OCI-LY7 (cell line): ENCODE measurements at regions not wholly inside any gene's neighbourhood (a gene's known extent, or its start where the extent isn't known, plus 50 kb on each side); places are given as distances from the start of the nearest gene placed in this dataset.

ENCODE experiments used
- BruUV-seq: library from RNA; stranded (reverse); fragments of 400-500 nt; replicated peaks from 2 replicates; lab custom pipeline; 2021; lab: Mats Ljungman, UMichigan
- CTCF ChIA-PET: fragments of 300-600 bp; sonication (Branson Sonifier 250); formaldehyde crosslinking; loops from one replicate; lab custom pipeline; 2022; ENCODE audit warnings: antibody characterized with exemption; ENCODE audit not compliant: unreplicated experiment; lab: Charles Lee
- POLR2A ChIA-PET: fragments of 300-600 bp; sonication (Branson Sonifier 250); formaldehyde crosslinking; loops from one replicate; lab custom pipeline; 2022; ENCODE audit warnings: antibody characterized with exemption; lab: Charles Lee
- DNase-seq: peaks from one replicate; pipeline ENCODE4 v3.0.0-alpha.2; 2015; ENCODE audit warnings: low spot score
- H2AFZ ChIP-seq: fragments of 200-600 bp; sonication (generic), shearing (Covaris generic); 2 replicates; pipeline ENCODE4 v1.6.1; 2014; ENCODE audit warnings: mild to moderate bottlenecking, antibody characterized with exemption, low read length, moderate library complexity
- H3K27ac ChIP-seq: fragments of 200-600 bp; sonication (generic); 2 replicates; pipeline ENCODE4 v1.5.1; 2014; ENCODE audit warnings: mixed run types, low read depth, mild to moderate bottlenecking, moderate library complexity, low read length, inconsistent platforms; ENCODE audit not compliant: poor library complexity, severe bottlenecking
- H3K36me3 ChIP-seq: fragments of 200-600 bp; sonication (generic); 2 replicates; pipeline ENCODE4 v1.6.1; 2014; ENCODE audit warnings: mild to moderate bottlenecking, antibody characterized with exemption, low read length, moderate library complexity, mixed read lengths; ENCODE audit not compliant: insufficient read depth
- H3K4me1 ChIP-seq: fragments of 200-600 bp; sonication (generic); 2 replicates; pipeline ENCODE4 v1.5.1; 2014; ENCODE audit warnings: mild to moderate bottlenecking, low read length; ENCODE audit not compliant: insufficient read depth, poor library complexity, severe bottlenecking
- H3K4me2 ChIP-seq: fragments of 200-600 bp; sonication (generic); 2 replicates; pipeline ENCODE4 v1.6.1; 2014; ENCODE audit warnings: mild to moderate bottlenecking, low read length
- H3K4me3 ChIP-seq: fragments of 200-600 bp; sonication (generic); 2 replicates; pipeline ENCODE4 v1.5.1; 2014; ENCODE audit warnings: mild to moderate bottlenecking, low read depth, low read length; ENCODE audit not compliant: poor library complexity, severe bottlenecking
- H3K79me2 ChIP-seq: fragments of 200-600 bp; sonication (generic); 2 replicates; pipeline ENCODE4 v1.6.1; 2016; ENCODE audit warnings: low read depth, mild to moderate bottlenecking, low read length, moderate library complexity, mixed read lengths; ENCODE audit not compliant: insufficient read depth
- H3K9me2 ChIP-seq: fragments of 200-600 bp; sonication (generic); 2 replicates; pipeline ENCODE4 v1.6.1; 2016; ENCODE audit warnings: mild to moderate bottlenecking, low read length, mixed read lengths; ENCODE audit not compliant: insufficient read depth
- H3K9me3 ChIP-seq: fragments of 200-600 bp; sonication (generic); 2 replicates; pipeline ENCODE4 v1.6.1; 2014; ENCODE audit warnings: mild to moderate bottlenecking, mixed run types, low read length, mixed read lengths
- H4K20me1 ChIP-seq: fragments of 200-600 bp; sonication (generic); 2 replicates; pipeline ENCODE4 v1.6.1; 2014; ENCODE audit warnings: mild to moderate bottlenecking, antibody characterized with exemption, low read length, moderate library complexity, mixed read lengths; ENCODE audit not compliant: insufficient read depth
- CTCF ChIP-seq: fragments of 200-600 bp; sonication (generic); conservative IDR thresholded peaks from 2 replicates; pipeline ENCODE4 v1.5.1; 2014; ENCODE audit warnings: mild to moderate bottlenecking, antibody characterized with exemption, low read length, moderate library complexity, mixed read lengths
- EZH2phosphoT487 ChIP-seq: fragments of 200-600 bp; sonication (generic); IDR thresholded peaks from 2 replicates; pipeline ENCODE4 v1.6.1; 2018; ENCODE audit warnings: low read depth, borderline replicate concordance, mild to moderate bottlenecking, mixed run types, antibody characterized with exemption, low read length, moderate library complexity, mixed read lengths
- intact Hi-C: fragments of 100-400 bp; cut with micrococcal nuclease; formaldehyde crosslinking; loops from one replicate; pipeline ENCODE4 v1.10.0; 2022; ENCODE audit not compliant: unreplicated experiment

GRCh38 chr6:61200444-61200843 is 1085.6 kb downstream of the KHDRBS2 start:
- H3K9me2 ChIP-seq, result no peaks in the 10 kb centered on the region
- H3K27ac ChIP-seq, result no peak overlapping the region
- no peak overlapping the region for H3K4me2 ChIP-seq
- no peaks in the 10 kb centered on the region for H3K79me2 ChIP-seq
- H4K20me1 ChIP-seq, result no peaks in the 10 kb centered on the region
- no peak overlapping the region for H3K4me3 ChIP-seq
- TF ChIP-seq EZH2phosphoT487 (no peak), CTCF (no peak)
- H2AFZ ChIP-seq, result no peak overlapping the region
- ChIA-PET POLR2A (no interaction called here), CTCF (no interaction called here)
- no peaks in the 10 kb centered on the region for H3K36me3 ChIP-seq
- DNase-seq, result no peak
- intact Hi-C loops, result no loop called here
- no peaks in the 10 kb centered on the region for H3K4me1 ChIP-seq
- no TSS peak for BruUV-seq
- no peaks in the 10 kb centered on the region for H3K9me3 ChIP-seq

GRCh38 chr6:61193771-61194170 is 1092.3 kb downstream of the KHDRBS2 start:
- Histone ChIP-seq H3K79me2 (no peaks in the 10 kb centered on the region), H3K4me2 (no peak overlapping the region), H4K20me1 (no peaks in the 10 kb centered on the region), H3K9me3 (no peaks in the 10 kb centered on the region), H3K9me2 (no peaks in the 10 kb centered on the region), H3K4me1 (no peaks in the 10 kb centered on the region), H3K36me3 (no peaks in the 10 kb centered on the region), H2AFZ (no peak overlapping the region), H3K27ac (no peak overlapping the region), H3K4me3 (no peak overlapping the region)
- ChIA-PET CTCF (no interaction called here), POLR2A (no interaction called here)
- BruUV-seq, result no TSS peak
- TF ChIP-seq EZH2phosphoT487, result no peak
- intact Hi-C loops, result no loop called here
- DNase-seq, result no peak

GRCh38 chr6:61192610-61193009 is 1093.4 kb downstream of the KHDRBS2 start:
- no peak overlapping the region for H3K4me3 ChIP-seq
- H3K9me3 ChIP-seq, result no peaks in the 10 kb centered on the region
- POLR2A ChIA-PET, result no interaction called here
- CTCF ChIA-PET, result no interaction called here
- TF ChIP-seq EZH2phosphoT487, result no peak
- no peak for TF ChIP-seq CTCF
- no peaks in the 10 kb centered on the region for H3K36me3 ChIP-seq
- no peaks in the 10 kb centered on the region for H3K9me2 ChIP-seq
- intact Hi-C loops, result no loop called here
- H3K4me2 ChIP-seq, result no peak overlapping the region
- no TSS peak for BruUV-seq
- no peak for DNase-seq
- no peak overlapping the region for H3K27ac ChIP-seq
- H3K79me2 ChIP-seq, result no peaks in the 10 kb centered on the region
- H4K20me1 ChIP-seq, result no peaks in the 10 kb centered on the region
- H2AFZ ChIP-seq, result no peak overlapping the region
- no peaks in the 10 kb centered on the region for H3K4me1 ChIP-seq
